GM12878 (cell line): ENCODE measurements at regions not wholly inside any gene's neighbourhood (a gene's known extent, or its start where the extent isn't known, plus 50 kb on each side); places are given as distances from the start of the nearest gene placed in this dataset.

Experiments used
- ATAC-seq: fragments of 200-7000 bp; cut with Tn5 transposase; 3 replicates; pipeline ENCODE4 v1.9.1; 2020; ENCODE audit warnings: mild to moderate bottlenecking, moderate library complexity
- BruUV-seq: library from RNA; stranded (reverse); fragments of 400-500 nt; replicated peaks from 2 replicates; lab custom pipeline; 2021; lab: Mats Ljungman, UMichigan
- CTCF ChIA-PET: fragments of 300-600 bp; sonication (Branson Sonifier 250); formaldehyde crosslinking; extraction: SDS; loops from one replicate; lab custom pipeline; 2021; ENCODE audit warnings: inconsistent platforms; lab: Yijun Ruan, JAX
- POLR2A ChIA-PET: fragments of 350-600 bp; formaldehyde crosslinking; extraction: SDS; loops from one replicate; lab custom pipeline; 2021; ENCODE audit warnings: inconsistent platforms; lab: Charles Lee
- RAD21 ChIA-PET: fragments of 300-600 bp; sonication (Branson Sonifier 250); formaldehyde crosslinking; loops from one replicate; lab custom pipeline; 2023; ENCODE audit warnings: antibody characterized with exemption; ENCODE audit not compliant: unreplicated experiment; lab: Charles Lee
- SMC1A ChIA-PET: fragments of 300-600 bp; sonication (Branson Sonifier 250); formaldehyde crosslinking; loops from one replicate; lab custom pipeline; 2023; ENCODE audit not compliant: unreplicated experiment, uncharacterized antibody; lab: Charles Lee
- DNase-seq: peaks from one replicate; pipeline ENCODE4 v3.0.0-alpha.2; 2011; ENCODE audit warnings: low read depth, low spot score
- FAIRE-seq: peaks from 3 replicates; lab custom pipeline; 2011; peaks lifted over from hg19 to GRCh38; lab: Jason Lieb, UNC
- H2AFZ ChIP-seq: 2 replicates; pipeline ENCODE4 v1.6.0; 2011; ENCODE audit warnings: low read depth, low read length, control low read depth; ENCODE audit not compliant: control insufficient read depth
- H3K27ac ChIP-seq: 2 replicates; pipeline ENCODE4 v1.5.1; 2011; ENCODE audit warnings: control low read depth; ENCODE audit not compliant: control insufficient read depth, insufficient read depth
- H3K27me3 ChIP-seq, 2 experiments: replicated peaks in 1 of 2; 2 replicates each; pipeline versions ENCODE4 v1.6.0 to v1.6.1; 2011; ENCODE audit warnings: low read length in 1 of 2; ENCODE audit not compliant: control insufficient read depth in 2 of 2, insufficient read depth in 2 of 2
- H3K36me3 ChIP-seq, 2 experiments: 2 replicates each; pipeline ENCODE4 v1.5.1; 2011; ENCODE audit warnings: low read length in 1 of 2; ENCODE audit not compliant: control insufficient read depth in 2 of 2, insufficient read depth in 2 of 2
- H3K4me1 ChIP-seq: 2 replicates; pipeline ENCODE4 v1.6.1; 2011; ENCODE audit warnings: mild to moderate bottlenecking, low read length, moderate library complexity, mixed read lengths; ENCODE audit not compliant: control insufficient read depth, insufficient read depth
- H3K4me2 ChIP-seq: 2 replicates; pipeline ENCODE4 v1.6.0; 2011; ENCODE audit warnings: control low read depth; ENCODE audit not compliant: control insufficient read depth, insufficient read depth
- H3K4me3 ChIP-seq: fragments of 200-600 bp; sonication (generic); 2 replicates; pipeline ENCODE4 v1.5.1; 2016
- H3K79me2 ChIP-seq: 2 replicates; pipeline ENCODE4 v1.6.0; 2011; ENCODE audit warnings: low read length; ENCODE audit not compliant: control insufficient read depth, insufficient read depth
- H3K9ac ChIP-seq: 2 replicates; pipeline ENCODE4 v1.8.0; 2011; ENCODE audit warnings: low read length, control low read depth, mixed read lengths; ENCODE audit not compliant: control insufficient read depth, insufficient read depth
- H3K9me3 ChIP-seq: replicated peaks from 3 replicates; pipeline ENCODE4 v1.5.1; 2011; ENCODE audit warnings: mild to moderate bottlenecking, low read length; ENCODE audit not compliant: control insufficient read depth, insufficient read depth
- H4K20me1 ChIP-seq: 2 replicates; pipeline ENCODE4 v1.6.0; 2011; ENCODE audit not compliant: control insufficient read depth, insufficient read depth
- CBX5 ChIP-seq: sonication (generic); IDR thresholded peaks from 2 replicates; pipeline ENCODE4 v1.6.1; 2016; ENCODE audit warnings: low read depth, moderate library complexity, mild to moderate bottlenecking, inconsistent platforms
- FOS ChIP-seq: IDR thresholded peaks from 3 replicates; pipeline ENCODE4 v1.6.1; 2011; ENCODE audit warnings: borderline replicate concordance; ENCODE audit not compliant: insufficient read length; ENCODE audit errors: extremely low read depth
- FOXM1 ChIP-seq: IDR thresholded peaks from 2 replicates; pipeline ENCODE4 v1.6.1; 2012; ENCODE audit warnings: low read depth, mild to moderate bottlenecking, inconsistent platforms, low read length, moderate library complexity
- IKZF2 ChIP-seq, 2 experiments: fragments of 450-650 bp; IDR thresholded peaks; 2 replicates each; pipeline ENCODE4 v1.6.1; 2017; ENCODE audit warnings: mild to moderate bottlenecking in 2 of 2, moderate library complexity in 2 of 2
- KAT2A ChIP-seq: conservative IDR thresholded peaks from 2 replicates; pipeline ENCODE4 v1.6.1; 2011; ENCODE audit warnings: low read depth, low read length; ENCODE audit not compliant: control insufficient read depth
- KLF5 ChIP-seq: fragments of 450-650 bp; IDR thresholded peaks from 2 replicates; pipeline ENCODE4 v1.6.1; 2014; ENCODE audit warnings: mild to moderate bottlenecking; ENCODE audit not compliant: partially characterized antibody
- NFYA ChIP-seq: IDR thresholded peaks from 2 replicates; pipeline ENCODE4 v1.6.1; 2011; ENCODE audit warnings: low read depth, mild to moderate bottlenecking, low read length, improper control_type of control experiment, borderline replicate concordance
- RELA ChIP-seq: fragments of 450-650 bp; IDR thresholded peaks from 2 replicates; pipeline ENCODE4 v1.8.0; 2014; ENCODE audit warnings: borderline replicate concordance; ENCODE audit not compliant: partially characterized antibody
- SUPT20H ChIP-seq: IDR thresholded peaks from 2 replicates; pipeline ENCODE4 v1.6.1; 2011; ENCODE audit warnings: low read depth, mild to moderate bottlenecking, low read length, moderate library complexity, borderline replicate concordance; ENCODE audit not compliant: control insufficient read depth
- WRNIP1 ChIP-seq: IDR thresholded peaks from 2 replicates; pipeline ENCODE4 v1.6.1; 2011; ENCODE audit warnings: low read depth, low read length, improper control_type of control experiment, borderline replicate concordance
- ZNF24 ChIP-seq: fragments of 450-650 bp; IDR thresholded peaks from 2 replicates; pipeline ENCODE4 v1.6.1; 2017; ENCODE audit warnings: antibody characterized with exemption, mild to moderate bottlenecking
- WGBS: methylation state at CpG from one replicate; pipeline ENCODE4 v1.1.6; 2016; ENCODE audit warnings: low lambda C conversion rate; ENCODE audit not compliant: insufficient replicate concordance, insufficient coverage; ENCODE audit errors: missing lambda C conversion rate; 5-methylcytosine and 5-hydroxymethylcytosine counted together
- in situ Hi-C: fragments of 300-500 bp; cut with MboI; formaldehyde crosslinking; loops from 9 replicates; pipeline ENCODE4 v1.14.3; 2018; ENCODE audit warnings: mixed read lengths
- intact Hi-C: fragments of 100-400 bp; cut with micrococcal nuclease; formaldehyde crosslinking; loops from one replicate; pipeline ENCODE4 v1.14.2; 2022; ENCODE audit not compliant: unreplicated experiment

DNA sequence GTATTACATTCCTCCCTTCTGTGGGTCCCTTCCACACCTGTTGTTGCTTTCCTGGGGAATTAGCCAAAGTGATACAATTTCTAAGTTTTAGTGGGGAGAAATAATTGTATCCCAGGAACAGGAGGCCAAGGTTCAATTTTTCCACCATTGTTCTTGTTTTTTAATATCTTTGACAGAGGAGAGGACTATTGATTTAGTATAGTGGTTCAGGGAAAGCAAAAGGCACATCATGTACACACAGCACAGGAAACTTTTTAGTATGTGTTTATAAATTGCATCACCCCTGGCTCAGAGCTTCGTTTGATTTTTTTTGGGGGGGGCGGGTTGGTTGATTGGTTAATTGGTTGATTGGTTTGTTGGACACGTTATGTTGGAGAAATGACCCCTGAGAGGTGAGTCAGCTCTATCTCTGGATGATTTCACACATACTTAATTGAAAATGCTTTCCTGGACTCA is 431.6 kb downstream of the PID1 start:
- ChIA-PET SMC1A (no interaction called here), POLR2A (no interaction called here), RAD21 (no interaction called here), CTCF (no interaction called here)
- Histone ChIP-seq H3K79me2 (no peaks in the 10 kb centered on the region), H3K9me3 (no peaks in the 10 kb centered on the region), H4K20me1 (no peaks in the 10 kb centered on the region), H3K4me1 (no peaks in the 10 kb centered on the region), H3K27me3 (no peaks in the 10 kb centered on the region), H2AFZ (no peak overlapping the region), H3K27ac (no peak overlapping the region), H3K4me3 (no peak overlapping the region), H3K4me2 (no peak overlapping the region), H3K36me3 (no peaks in the 10 kb centered on the region), H3K9ac (no peak overlapping the region)
- ATAC-seq (no peak), DNase-seq (no peak), FAIRE-seq (no peak)
- no TSS peak for BruUV-seq
- TF ChIP-seq RELA (no peak), WRNIP1 (no peak), SUPT20H (no peak), ZNF24 (no peak), FOS (no peak), KLF5 (no peak), IKZF2 (IDR thresholded peaks at IDR 0.05) (no peak), KAT2A (no peak), FOXM1 (no peak), NFYA (no peak), CBX5 (no peak)
- in situ Hi-C loops, result no loop called here
- intact Hi-C loops, result no loop called here
- WGBS, result 0% methylated on average over 3 of the region's 3 CpGs
